ENCODE measurements at regions not wholly inside any gene's neighbourhood (a gene's known extent, or its start where the extent isn't known, plus 50 kb on each side); places are given as distances from the start of the nearest gene placed in this dataset.

DNA sequence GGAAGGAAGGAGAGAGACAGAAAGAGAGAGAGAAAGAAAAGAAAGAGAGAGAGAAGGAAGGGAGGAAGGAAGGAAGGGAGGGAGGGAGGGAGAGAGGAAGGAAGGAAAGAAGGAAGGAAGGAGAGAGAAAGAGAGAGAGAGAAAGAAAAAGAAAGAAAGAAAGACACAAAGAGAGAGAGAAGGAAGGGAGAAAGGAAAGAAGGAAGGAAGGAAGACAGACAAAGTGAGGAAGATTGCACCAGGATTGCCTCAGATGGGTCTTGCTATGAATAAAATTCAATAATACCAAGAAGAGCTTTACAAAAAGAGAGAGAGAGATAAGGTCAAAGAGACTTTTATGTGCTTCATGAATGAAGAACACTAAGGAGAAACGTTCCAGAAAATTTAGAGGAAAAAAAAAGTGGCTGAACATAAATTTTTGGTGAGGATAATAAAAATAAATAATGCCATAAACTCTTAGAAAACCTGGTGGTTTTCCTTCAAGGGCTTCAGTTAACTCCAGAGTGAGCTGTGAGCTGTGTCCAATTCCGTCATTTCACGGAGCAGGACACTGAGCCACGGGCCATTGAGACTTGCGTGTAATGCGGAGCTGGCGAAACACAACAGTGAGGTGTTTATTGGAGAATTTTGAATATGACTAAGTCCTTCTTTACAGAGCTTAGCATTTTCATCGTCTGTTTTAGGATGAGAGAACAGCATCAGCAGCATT lies 72.7 kb upstream of the TNRC6C start:
- DNase-seq, result no peak

DNA sequence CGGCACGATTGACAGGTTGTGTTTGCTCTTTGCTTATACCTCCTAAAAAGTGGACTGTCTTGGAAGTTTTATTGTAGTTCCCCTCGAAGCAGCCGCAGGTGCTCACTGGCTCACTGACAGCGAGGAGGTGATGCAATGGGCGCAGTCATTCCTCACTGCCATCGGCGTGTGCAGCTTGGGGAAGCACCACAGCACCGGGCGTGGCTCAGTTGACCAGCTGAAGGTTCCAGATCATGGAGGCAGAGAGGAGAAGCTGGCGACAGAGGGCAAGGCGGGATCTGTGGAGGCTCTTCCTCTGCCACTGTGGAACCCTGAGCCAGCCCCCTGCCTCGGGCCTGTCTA lies 72.1 kb upstream of the TNRC6C start:
- DNase-seq, result no peak

DNA sequence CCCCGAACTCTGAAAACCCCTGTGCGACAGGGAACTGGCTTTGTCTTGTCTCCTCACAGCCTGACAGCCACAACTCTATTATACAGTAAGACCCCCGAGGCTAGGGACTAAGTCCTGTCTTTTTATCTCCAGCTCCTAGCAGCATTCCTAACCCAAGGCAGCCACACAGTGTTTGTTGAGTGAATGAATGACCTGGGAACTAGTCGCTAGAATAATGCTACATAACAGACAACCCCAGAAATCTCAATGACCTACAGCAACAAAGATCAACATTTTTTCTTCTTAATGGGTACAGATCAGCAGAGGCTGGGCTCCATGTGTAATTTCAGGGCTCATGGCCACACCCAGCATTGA lies 71.4 kb upstream of the TNRC6C start:
- no peak for DNase-seq

DNA sequence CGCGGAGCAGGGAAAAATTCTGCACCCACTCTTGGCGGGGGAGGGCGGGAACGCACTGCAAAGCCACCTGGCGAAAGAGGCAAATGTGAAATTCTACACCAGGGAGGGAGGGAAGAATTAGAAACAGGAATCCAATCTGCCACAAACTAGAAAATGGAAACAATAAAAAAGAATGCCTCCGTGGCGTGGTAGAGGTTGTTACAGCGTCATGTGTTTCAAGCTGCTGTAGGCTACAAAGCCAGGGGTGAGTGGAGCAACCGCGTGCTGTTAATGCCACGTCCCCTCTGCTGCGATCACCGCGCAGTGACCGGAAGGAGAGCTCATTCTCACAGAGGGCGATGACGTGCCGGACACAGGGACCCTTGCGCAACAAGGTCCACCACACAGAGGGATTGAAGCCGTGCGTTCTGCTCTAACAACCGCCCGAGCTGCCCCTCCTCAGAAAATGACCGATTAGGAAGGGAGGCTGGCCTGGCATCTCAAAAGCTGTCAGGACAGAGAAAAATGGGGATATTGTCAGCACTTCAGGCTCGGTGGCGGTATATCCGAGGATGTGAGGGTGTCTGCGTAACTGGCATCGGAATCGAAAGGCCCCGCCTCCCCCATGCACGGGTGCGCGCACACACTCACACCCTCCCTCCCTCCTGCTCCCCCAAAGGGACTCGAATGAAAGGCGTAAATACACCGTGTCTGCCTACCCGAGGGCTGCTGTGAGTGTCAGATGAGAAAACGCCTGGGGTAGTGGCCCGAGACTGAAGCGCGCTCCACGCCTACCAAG lies 70.8 kb upstream of the TNRC6C start:
- DNase-seq, result peak; percentile 52

GRCh38 chr17:77888242-77889134 lies 70.0 kb upstream of the TNRC6C start:
- DNase-seq, result no peak

DNA sequence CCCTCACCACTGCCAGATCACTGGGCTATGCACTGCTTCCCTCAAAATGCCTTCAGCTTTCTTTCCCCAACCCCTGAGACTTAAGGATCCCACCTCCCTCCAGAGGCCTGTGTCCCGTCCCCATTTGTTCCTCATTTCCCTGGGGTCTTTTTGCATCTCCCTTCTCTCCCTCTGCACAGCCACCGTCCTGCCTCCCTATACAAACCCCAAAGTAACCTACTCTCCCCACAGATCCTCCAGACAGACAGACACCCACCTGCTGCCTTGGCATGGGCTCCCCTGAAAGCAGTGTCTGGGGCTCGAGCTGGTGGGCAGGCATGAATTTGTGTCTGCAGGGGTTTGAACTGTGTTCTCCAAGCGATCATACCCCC lies 69.4 kb upstream of the TNRC6C start:
- DNase-seq, result no peak

DNA sequence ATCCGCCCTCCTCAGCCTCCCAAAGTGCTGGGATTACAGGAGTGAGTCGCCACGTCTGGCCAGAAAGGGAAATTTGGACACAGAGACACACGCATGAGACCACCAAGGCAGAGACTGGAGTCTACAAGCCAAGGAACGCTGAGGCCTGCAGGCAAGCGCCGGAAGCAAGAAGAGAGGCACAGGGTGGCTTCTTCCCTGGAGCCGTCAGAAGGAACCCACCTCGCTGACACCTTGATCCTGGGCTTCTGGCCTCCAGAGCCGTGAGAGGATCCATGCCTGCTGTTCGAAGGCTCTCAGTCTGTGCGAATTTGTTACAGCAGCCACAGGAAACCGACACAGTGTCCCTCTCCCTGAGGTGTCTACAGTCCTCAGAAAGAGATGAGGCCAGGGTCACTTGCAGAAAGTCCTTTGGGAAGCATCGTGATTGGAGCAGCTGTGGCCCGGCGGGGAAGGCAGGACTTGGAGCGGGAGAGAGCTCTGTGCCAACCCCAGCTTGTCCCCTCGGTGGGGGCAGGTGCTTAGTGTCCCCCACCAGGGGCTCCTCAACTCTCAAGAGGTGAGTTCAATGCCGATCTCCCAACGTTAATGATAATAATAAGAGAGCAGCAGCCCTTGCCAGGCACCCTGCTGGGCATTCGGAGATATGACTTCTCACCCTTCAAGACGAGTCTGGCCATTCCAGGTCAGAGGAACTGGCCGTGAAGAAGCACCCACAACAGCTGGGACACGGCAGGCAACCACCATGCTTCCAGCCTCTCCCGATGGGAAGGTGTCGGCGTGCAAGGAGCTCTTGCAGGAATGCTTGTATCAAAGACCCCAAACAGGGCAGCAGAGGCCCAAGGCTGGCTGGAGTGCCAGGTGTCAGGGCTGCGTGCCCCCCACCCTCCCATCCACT lies 68.4 kb upstream of the TNRC6C start:
- no peak for DNase-seq

GRCh38 chr17:77890771-77891170 lies 67.7 kb upstream of the TNRC6C start:
- DNase-seq, result no peak

- DNase-seq, result no peak
Measured at GRCh38 chr17:77891602-77892001, 66.9 kb upstream of the TNRC6C start.

- no peak for DNase-seq
Measured at GRCh38 chr17:77892031-77892430, 66.5 kb upstream of the TNRC6C start.

- DNase-seq, result no peak
Measured at GRCh38 chr17:77892469-77893143, 65.9 kb upstream of the TNRC6C start.

GRCh38 chr17:77893144-77894044 lies 65.1 kb upstream of the TNRC6C start:
- DNase-seq, result no peak

DNA sequence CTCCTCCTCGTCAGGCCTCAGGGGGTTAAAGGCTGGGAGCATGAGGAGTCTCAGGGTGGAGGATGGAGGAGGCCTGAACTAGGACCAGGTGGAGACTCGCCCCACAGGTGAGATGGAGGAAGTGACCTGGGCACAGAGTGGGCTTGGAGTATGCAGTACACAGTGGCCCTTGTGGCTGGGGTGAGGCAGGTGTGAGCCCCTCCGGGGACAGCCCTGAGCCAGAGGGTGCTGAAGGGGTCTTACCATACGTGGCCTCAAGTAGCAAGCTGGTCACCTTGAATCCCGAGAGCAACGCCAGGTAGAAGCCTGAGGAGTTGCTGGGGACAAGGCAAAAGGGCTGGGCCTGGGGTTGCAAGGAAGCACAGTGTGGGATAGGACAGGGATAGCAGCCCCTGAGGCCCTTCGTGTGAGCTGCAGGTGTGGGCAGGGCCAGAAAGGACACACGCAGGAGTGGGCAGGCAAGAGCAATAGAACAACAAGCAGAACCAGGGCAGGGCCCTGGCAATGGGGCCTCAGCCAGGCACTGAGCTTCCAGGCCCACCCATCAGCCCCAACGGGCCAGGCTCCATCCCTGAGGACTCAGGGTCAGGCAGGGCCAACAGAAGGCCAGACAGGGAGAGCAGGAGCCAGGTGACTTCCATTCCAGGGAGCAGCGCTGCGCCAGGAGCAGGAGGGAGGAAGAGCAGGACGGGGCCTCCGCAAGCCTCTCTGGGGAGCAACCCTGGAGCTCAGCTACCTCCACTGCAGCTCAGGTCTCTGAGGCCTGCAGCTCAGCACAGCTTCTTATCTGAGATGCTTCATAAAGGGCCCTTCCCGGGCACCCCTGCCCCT lies 64.2 kb upstream of the TNRC6C start:
- DNase-seq, result no peak

DNA sequence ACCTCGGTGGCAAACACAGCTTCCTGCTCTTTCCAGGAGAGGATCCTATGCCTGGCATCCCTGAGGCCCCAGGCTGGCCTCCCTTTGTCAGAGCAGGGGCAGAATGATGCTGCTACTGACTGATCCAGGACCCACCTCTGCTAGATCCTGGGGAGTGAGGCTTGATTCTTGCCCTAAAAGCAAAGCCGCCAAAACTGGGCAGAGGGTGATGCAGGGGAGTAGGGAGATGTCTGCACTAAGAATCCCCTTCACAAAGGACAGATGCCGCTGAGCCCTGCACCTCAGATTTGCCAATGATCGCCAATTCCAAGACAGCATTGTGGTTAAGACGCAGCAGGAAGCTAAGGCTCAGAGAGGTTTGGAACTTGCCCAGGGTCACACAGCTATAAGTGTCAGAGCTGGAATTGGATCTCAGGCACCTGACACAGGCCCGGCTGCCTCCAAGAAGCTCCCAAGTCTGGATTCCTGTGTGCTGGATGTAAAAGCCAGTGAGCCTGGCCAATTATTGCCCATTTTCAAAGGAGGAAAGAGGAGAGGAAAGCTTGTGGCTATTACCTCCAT lies 60.7 kb upstream of the TNRC6C start:
- DNase-seq, result no peak

DNA sequence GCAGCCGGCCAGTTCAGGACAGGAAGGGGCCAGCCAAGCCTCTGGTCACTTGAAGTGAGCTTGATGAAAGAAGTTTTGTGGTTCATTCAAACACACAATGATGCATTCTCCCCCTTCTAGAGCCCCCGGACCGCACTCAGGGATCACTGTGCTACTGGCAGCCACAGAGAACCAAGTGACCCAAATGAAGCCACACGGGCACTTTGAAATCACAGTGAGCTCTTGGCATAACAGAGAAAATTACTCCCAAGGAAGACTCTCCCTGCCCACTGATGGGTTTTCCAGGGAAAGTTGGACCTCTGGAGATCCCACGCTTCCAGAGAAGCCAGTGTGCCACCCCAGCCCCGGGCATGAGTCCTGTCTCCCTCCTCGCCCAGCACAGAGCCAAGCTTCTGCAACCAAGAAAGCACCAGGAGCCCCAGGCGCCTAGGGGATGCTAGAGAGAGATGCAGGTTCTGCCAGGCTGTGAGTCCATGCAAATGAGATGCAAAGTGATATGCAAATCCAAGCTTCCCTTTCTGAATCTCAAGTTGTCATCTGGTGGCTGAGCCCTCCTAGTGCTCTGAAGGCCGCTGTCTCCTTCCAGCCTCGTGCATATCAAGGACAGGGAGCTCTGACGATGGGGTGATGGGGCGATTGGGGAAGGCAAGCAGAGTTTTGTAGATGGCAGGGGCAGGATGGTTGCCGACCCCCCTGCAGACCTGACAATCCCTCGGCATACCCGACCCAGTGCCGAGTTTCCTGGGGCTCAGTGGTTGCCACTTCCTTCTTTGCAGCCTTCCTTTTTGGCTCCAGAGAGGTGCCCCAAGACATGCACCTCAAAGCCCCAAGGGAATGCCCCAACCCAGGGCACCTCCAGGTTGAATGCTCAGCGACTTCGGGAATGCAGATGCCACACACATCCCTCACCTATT lies 59.7 kb upstream of the TNRC6C start:
- DNase-seq, result no peak

- DNase-seq, result no peak
Measured at GRCh38 chr17:77899498-77899897, 59.0 kb upstream of the TNRC6C start.

DNA sequence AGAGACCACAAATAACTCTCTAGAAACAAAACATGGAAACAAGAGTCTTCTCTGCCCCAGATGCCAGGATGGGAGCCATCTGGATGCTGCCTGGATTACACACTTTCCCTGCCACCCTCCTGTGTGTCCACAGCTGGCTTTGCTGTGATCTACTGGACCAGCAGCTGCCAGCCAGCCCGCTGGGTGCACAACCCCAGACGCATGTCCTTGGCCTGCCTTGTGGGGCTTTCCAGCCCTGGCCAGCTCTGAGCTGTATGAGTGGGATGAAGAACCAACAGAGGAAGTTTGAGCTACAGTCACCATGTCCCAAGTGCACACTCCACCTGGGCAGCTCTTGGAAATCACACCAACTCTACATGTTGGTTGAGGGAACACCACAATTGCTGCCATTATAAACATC lies 57.0 kb upstream of the TNRC6C start:
- DNase-seq, result no peak

GRCh38 chr17:77905266-77905665 lies 53.2 kb upstream of the TNRC6C start:
- DNase-seq, result no peak

DNA sequence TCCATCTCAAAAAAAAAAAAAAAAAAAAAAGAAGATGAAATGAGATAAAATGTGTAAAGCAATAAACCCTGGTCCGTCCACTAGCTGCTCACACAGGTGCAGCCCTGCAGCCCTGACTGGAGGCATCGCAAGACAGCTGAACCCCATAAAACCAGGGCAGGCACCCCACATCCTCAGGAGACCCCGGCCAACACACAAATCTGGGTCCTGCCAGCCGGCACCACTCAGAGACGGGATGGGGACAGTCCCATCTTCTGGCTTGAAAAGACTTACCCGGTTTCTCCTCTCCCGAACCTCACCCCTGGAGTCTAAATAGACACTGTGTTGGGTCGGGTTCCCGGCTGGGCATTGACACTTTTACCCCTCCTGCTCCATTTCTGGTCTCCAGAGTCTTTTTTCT lies 52.7 kb upstream of the TNRC6C start:
- no peak for DNase-seq

Data from activated CD4-positive, alpha-beta T cell treated with anti-CD3 and anti-CD28 coated beads, Interleukin-2, Interleukin-6, amounts not matched to agents 100 ng/mL and 50 ng/mL, durations not matched to agents 16 hours and 8 hours (primary cell).